GM12873 (cell line): ENCODE measurements at regions not wholly inside any gene's neighbourhood (a gene's known extent, or its start where the extent isn't known, plus 50 kb on each side); places are given as distances from the start of the nearest gene placed in this dataset.

Experiments
- TF ChIP-seq, protein P1 (sequence below): IDR thresholded peaks from 2 replicates; pipeline ENCODE4 v1.5.1; 2012; ENCODE audit warnings: low read depth, mild to moderate bottlenecking, moderate library complexity, low read length, control low read depth; ENCODE audit not compliant: insufficient read depth; ENCODE audit errors: missing control alignments

DNA sequence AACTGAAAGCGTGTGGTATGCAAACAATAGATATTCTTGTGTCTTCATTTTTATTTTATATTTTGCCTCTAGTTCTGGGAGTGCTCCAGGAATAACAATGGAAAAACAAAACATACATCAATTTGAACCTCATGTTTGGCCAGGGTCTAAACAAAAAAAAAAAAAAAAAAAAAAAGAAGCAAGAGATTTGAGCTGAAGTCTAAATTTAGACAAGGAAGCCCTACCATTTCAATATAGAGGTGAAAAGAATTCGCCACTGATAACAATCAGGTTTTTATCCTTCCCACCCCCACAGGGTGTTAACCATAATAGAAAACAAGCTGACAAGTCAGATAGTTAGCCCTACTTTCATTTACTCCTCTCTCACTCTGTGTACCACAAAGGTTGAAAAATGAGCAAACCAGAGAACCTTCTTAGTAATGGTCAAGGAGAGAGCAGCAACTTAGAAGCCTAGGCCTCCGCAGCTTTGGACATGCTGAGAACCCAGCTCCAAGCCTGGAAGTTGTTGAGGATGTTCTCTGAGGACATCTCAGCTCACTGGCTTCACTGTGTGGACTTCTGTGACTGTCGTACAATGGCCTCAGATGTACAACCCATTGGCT lies 118.2 kb upstream of the HMHB1 start:
- TF ChIP-seq, protein P1, sequence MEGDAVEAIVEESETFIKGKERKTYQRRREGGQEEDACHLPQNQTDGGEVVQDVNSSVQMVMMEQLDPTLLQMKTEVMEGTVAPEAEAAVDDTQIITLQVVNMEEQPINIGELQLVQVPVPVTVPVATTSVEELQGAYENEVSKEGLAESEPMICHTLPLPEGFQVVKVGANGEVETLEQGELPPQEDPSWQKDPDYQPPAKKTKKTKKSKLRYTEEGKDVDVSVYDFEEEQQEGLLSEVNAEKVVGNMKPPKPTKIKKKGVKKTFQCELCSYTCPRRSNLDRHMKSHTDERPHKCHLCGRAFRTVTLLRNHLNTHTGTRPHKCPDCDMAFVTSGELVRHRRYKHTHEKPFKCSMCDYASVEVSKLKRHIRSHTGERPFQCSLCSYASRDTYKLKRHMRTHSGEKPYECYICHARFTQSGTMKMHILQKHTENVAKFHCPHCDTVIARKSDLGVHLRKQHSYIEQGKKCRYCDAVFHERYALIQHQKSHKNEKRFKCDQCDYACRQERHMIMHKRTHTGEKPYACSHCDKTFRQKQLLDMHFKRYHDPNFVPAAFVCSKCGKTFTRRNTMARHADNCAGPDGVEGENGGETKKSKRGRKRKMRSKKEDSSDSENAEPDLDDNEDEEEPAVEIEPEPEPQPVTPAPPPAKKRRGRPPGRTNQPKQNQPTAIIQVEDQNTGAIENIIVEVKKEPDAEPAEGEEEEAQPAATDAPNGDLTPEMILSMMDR, result no peak

DNA sequence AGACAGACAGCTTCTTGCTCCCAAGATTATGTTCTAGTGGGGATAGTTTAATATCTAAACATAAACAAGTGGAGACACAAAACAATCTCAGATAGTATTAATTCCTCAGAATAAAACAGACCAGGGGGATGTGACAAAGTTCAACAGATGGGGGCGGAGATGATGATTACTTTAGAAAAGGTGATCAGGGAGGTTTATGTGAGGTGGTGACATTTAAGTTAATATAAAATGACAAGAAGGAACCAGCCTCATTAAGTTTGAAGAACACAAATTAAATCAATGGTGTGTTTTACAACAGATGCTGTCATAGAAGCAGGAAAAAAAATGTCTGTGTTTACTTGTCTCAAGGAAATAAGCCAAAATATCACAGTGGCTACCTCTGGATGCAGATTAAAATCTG lies 119.6 kb upstream of the HMHB1 start:
- TF ChIP-seq, protein P1, result no peak

DNA sequence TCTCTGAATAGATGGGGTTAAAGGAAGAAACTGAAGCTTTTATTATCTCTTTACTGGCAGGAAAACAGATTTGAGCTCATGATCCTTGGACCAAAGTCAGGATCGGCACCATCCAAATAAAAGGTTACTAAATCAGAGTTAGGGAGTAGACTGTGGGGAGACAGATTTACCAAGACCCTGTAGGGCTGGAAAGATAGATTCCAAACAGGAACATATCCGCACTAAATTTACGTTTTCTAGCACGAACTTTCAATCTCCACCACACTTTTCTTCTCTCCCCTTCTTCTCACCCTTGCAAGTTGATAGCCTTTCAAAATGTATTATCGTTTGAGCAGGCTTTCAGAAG lies 120.0 kb upstream of the HMHB1 start:
- TF ChIP-seq, protein P1, result no peak

DNA sequence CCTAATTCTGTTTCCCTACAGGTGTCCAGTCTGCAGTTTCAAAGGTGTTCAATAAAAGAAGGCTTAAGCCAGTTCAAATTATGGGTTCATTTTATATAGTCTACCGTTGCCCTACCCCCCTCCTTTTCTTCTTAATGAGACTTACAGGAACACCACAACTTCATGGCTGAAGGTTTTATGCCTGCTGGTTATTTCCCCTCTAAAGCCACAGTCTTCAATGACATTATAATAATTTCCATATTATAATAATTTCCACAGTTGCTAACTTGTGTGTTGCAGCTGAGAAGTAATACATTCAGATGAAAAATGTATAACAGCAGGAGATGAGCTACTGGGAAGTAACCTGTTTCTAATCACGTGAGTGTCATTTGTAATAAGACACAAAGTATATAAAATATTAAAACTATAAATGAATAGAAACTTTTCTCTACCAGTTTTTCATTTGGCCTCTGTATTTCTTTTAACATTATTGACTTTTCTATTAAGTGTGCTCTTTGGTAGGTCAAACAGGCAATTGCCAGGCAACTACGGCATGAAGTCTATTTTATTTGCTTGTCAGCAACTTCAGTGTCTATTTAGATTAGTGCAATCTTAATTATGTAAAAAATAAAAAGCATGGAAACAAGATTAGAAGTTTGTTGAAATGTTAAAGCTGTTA lies 120.5 kb upstream of the HMHB1 start:
- TF ChIP-seq, protein P1, result no peak

DNA sequence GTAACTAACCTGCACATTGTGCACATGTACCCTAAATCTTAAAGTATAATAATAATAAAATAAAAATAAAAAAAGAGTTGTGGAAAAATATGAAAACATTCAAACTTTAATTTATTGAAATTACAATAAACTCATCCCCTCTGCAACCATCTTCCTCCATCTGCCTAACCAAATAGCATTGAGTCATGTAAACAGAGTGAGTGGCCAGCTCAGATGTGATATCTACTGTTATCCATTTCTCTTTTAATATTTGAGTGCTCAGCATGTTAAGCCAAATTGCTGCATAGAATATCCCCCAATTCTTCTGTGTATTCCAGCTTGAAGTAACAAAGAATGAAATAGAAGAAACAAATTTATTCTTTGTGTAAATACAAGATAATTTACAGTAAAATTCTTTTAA lies 124.4 kb upstream of the HMHB1 start:
- TF ChIP-seq, protein P1, result no peak

DNA sequence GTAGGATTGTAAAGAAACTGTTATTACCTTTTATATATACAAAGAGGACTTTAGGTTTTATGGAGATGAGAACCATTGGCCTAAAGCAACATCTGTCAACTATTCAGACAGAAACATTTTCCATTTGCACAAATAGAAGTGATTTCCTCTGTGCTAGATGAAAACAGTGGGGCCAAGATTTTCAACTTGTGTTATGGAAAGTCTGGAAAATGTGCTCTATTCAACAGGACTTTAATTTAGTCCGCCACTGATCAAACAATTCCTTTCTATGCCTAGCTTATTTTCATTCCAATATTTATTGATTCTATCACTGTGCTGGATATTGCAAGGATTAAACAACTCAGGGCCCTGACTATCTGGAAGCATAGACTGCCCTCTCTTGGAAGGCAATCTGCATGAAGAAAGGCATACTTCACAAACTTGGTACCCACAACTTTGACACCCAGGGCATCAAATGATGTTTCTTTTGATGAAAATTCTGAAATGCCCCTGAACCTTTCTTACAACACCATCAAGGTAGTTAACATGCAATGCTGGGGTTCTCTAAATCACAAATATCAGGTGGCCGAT lies 126.6 kb upstream of the HMHB1 start:
- TF ChIP-seq, protein P1, result no peak

DNA sequence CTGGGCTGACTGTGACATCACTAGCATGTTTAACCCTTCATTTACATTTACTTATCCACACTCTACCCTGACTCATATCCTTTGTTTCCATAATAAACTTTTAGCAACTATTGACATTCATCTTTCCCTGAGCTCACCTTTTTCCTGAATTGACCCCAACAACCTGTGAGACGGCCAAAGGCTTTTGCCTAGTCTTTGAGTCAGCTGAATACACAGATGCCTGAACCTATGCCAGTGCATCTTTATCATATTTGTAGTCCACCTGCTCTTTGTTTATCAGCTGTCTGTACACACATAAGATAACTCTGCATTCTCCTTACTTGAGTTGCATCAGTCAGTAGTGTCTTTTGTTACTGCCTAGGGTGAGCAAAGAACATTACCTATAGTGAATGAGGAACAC lies 128.5 kb upstream of the HMHB1 start:
- TF ChIP-seq, protein P1, result no peak
